ENCODE measurements at regions not wholly inside any gene's neighbourhood (a gene's known extent, or its start where the extent isn't known, plus 50 kb on each side); places are given as distances from the start of the nearest gene placed in this dataset.

GRCh38 chr10:112098682-112099081 is 84.9 kb downstream of the GPAM start:
- ATAC-seq (no peak), DNase-seq (no peak)
- Histone ChIP-seq H3K27ac (no peak overlapping the region), H3K9me3 (no peaks in the 10 kb centered on the region), H3K4me3 (no peak overlapping the region), H3K27me3 (ENCODE audit: insufficient read depth in 3 of 3, low read length in 2 of 3) (peaks cover 0 to 2% (median 0%) of the 10 kb centered on the region in 3 donors), H3K36me3 (ENCODE audit: insufficient read depth in 1 of 2, low read depth in 1 of 2) (no peaks in the 10 kb centered on the region), H3K4me1 (no peaks in the 10 kb centered on the region)
- 74 to 77% (median 75%) methylated on average over 3 of the region's 3 CpGs for WGBS, 3 donors
- intact Hi-C loops (cut with DNase I) = no loop called here
- TF ChIP-seq, protein P1, sequence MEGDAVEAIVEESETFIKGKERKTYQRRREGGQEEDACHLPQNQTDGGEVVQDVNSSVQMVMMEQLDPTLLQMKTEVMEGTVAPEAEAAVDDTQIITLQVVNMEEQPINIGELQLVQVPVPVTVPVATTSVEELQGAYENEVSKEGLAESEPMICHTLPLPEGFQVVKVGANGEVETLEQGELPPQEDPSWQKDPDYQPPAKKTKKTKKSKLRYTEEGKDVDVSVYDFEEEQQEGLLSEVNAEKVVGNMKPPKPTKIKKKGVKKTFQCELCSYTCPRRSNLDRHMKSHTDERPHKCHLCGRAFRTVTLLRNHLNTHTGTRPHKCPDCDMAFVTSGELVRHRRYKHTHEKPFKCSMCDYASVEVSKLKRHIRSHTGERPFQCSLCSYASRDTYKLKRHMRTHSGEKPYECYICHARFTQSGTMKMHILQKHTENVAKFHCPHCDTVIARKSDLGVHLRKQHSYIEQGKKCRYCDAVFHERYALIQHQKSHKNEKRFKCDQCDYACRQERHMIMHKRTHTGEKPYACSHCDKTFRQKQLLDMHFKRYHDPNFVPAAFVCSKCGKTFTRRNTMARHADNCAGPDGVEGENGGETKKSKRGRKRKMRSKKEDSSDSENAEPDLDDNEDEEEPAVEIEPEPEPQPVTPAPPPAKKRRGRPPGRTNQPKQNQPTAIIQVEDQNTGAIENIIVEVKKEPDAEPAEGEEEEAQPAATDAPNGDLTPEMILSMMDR (IDR thresholded peaks at IDR 0.05) = no peak
